Uterus (tissue), 2 donors: ENCODE measurements at regions not wholly inside any gene's neighbourhood (a gene's known extent, or its start where the extent isn't known, plus 50 kb on each side); places are given as distances from the start of the nearest gene placed in this dataset.

Source experiments
- POLR2A ChIP-seq, 2 donors: fragments of 450-650 bp; IDR thresholded peaks; one replicate each; pipeline ENCODE4 v1.6.1; 2016; ENCODE audit warnings: antibody characterized with exemption in 2 of 2, mild to moderate bottlenecking in 1 of 2, moderate library complexity in 1 of 2
- TF ChIP-seq, protein P1 (sequence below), 4 experiments: fragments of 200-600 bp in 2 of 4; fragments of 450-650 bp in 2 of 4; sonication (generic) in 2 of 4; IDR thresholded peaks; one replicate each; pipeline ENCODE4 v1.5.1; 2016 to 2019; ENCODE audit warnings: antibody characterized with exemption in 4 of 4, mild to moderate bottlenecking in 2 of 4, moderate library complexity in 1 of 4

DNA sequence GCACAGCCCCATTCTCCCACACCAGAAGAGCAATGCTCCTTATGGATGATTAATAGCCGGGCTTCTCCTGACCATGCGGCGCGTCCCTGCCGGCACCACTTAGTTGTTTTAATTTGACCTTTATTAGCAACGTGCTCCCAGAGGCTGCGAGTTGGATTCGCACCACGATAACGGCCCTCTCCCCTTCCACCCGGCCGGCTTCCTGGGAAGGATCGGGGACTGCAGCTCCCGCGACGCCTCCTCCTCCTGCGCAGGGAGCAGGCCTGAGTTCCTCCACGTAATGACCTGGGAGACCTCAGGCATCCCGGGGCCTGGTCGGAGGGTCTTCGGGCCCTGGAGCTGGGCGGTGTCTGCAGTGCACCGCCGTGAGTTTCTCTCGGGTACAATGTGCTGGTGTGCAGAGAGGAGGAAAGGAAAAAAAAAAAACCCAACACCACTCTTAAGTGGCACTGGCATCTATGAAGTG is 243.3 kb upstream of the TOPAZ1 start:
- TF ChIP-seq POLR2A (IDR thresholded peaks at IDR 0.05), result no peak
- TF ChIP-seq, protein P1, sequence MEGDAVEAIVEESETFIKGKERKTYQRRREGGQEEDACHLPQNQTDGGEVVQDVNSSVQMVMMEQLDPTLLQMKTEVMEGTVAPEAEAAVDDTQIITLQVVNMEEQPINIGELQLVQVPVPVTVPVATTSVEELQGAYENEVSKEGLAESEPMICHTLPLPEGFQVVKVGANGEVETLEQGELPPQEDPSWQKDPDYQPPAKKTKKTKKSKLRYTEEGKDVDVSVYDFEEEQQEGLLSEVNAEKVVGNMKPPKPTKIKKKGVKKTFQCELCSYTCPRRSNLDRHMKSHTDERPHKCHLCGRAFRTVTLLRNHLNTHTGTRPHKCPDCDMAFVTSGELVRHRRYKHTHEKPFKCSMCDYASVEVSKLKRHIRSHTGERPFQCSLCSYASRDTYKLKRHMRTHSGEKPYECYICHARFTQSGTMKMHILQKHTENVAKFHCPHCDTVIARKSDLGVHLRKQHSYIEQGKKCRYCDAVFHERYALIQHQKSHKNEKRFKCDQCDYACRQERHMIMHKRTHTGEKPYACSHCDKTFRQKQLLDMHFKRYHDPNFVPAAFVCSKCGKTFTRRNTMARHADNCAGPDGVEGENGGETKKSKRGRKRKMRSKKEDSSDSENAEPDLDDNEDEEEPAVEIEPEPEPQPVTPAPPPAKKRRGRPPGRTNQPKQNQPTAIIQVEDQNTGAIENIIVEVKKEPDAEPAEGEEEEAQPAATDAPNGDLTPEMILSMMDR (IDR thresholded peaks at IDR 0.05), result no peak
